Inflammatory macrophage (primary cell): ENCODE measurements at regions not wholly inside any gene's neighbourhood (a gene's known extent, or its start where the extent isn't known, plus 50 kb on each side); places are given as distances from the start of the nearest gene placed in this dataset.
"Not testable (repeated sequence)": the region's sequence is repeated elsewhere in the genome, so short reads cannot be mapped to it uniquely, and the experiment has no call there.

Experiments
- DNase-seq, 2 donors: peaks; one replicate each; pipeline ENCODE4 v3.0.0-alpha.2; 2020 to 2022

DNA sequence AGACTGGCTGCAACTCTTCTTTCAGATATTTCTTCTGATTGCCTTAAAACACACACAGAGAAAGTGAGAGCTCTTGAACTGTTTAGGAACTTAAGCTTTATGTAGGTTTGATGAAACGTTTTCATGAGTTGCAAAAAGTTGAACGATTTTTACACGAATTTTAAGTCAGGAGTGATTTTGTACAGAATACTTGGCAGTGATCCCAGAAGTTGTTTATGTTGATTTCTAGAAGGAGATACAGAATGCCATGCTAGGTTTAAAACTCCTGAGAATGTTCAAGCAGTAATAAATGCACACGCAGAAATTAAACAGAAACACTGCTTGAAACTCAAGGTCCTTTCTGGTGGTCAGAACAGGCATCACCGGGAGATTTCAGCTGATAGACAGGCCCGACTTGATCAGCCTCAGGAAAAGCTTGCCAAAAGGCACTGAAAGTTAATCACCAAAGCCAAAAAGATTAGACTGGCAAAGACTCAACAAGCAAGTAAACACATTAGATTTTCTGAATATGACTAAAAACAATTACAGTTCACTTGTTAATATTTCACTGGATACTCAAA, 123.1 kb downstream of the SOCS6 start:
- DNase-seq, result no peak

GRCh38 chr18:70411307-70411706, 122.5 kb downstream of the SOCS6 start:
- no peak for DNase-seq

DNA sequence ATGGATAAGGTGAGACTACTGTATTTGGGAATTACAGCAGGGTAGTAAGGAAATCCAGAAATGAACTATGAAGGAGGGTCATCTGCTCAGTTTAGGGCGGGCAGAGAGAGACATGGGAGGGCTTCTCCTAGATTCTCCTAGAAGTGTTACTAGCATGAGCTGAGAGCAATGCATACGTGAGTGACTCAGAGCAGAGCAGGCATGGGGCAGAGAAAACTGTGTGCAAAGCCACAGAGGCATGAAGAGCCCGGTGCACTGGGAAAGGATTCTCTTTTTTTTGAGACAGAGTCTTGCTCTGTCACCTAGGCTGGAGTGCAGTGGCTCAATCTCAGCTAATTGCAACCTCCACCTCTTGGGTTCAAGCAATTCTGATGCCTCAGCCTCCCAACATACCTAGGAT, 116.2 kb downstream of the SOCS6 start:
- no peak for DNase-seq

GRCh38 chr18:70400476-70400875, 111.6 kb downstream of the SOCS6 start:
- no peak for DNase-seq

- no peak for DNase-seq
These were observed 109.2 kb downstream of the SOCS6 start for GRCh38 chr18:70398076-70398475.

DNA sequence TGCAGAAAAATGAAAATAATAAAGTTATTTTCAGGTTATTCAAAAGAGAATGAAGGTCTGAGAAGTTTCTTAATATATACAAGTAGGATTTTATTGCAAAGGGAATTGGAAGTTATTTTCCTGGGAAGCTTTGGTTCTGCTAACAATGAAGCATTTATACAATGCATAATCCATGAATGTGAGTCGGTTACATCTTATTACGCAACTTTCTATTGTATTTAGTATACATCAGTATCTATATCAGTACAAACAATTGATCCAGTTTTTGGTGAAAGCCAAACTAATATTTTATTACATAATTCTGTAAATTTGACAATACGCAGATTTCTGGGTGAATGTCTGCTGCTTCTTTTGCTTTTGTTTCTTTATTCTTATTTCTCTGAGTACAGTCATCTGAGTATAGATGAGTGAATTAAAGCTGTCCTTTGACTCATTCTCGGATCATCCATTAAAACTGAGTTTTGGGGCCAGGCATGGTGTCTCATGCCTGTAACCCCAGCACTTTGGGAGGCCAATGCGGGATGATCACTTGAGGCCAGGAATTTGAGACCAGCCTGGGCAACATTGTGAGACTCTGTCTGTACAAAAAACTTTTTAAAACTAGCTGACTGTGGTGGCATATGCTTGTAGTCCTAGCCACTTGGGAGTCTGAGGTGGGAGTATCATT, 108.5 kb downstream of the SOCS6 start:
- no peak for DNase-seq

GRCh38 chr18:70395771-70396170, 106.9 kb downstream of the SOCS6 start:
- not testable (repeated sequence) for DNase-seq

GRCh38 chr18:70394672-70395071, 105.8 kb downstream of the SOCS6 start:
- no peak for DNase-seq

- DNase-seq, result no peak
These were observed 101.7 kb downstream of the SOCS6 start for GRCh38 chr18:70390371-70391090.

DNA sequence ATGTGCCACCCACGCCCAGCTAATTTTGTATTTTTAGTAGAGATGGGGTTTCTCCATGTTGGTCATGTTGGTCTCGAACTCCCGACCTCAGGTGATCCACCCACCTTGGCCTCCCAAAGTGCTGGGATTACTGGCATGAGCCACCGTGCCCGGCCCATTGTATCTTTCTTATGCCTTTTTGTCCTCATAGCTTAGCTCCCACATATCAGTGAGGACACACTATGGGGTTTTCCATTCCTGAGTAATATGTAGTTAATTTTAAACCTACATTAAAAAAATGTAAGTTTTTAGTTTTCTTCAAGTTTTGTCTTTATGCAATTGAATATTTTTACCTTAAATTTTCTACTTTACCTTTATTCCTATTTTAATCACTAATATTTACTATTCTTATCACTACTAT, 100.2 kb downstream of the SOCS6 start:
- not testable (repeated sequence) for DNase-seq

DNA sequence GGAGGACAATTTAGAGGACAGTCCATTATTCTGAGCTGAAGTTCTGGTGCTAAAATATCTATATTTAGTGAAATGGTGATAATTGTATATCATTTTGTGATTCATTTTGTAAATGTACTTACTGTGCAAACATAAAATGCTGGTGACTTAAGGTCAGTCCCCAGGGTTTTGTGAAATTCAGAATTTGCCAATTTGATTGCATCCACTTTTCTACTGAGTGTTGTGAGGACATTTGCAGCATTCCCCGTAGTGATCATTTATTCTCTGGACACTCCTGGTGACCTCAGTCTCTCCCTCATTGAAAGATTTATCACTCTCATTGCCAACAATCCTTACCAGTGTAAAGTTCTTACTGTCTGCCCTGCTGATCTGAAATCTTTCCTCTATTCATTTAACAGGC, 98.2 kb downstream of the SOCS6 start:
- no peak for DNase-seq

- DNase-seq, result no peak
These were observed 97.7 kb downstream of the SOCS6 start for GRCh38 chr18:70386582-70386981.

DNA sequence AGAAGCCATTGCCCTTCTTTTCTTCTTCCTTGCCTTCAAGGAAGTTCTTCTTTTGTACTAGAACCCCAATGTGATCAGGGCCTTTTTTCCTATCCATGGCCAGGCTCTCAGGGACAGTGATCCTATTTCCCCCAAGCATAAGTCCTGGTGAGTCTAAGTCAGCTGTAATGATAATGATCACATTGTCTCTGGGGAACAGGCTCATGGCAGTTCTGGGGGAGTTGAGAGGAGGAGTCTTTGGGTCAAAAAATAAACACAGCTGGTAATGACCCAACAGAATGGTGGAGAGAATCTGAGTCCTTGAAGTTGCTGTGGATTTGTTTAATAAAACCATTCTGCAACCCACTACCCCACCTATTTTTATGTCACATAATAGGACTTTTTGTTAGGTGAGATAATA, 96.6 kb downstream of the SOCS6 start:
- DNase-seq, result no peak

DNA sequence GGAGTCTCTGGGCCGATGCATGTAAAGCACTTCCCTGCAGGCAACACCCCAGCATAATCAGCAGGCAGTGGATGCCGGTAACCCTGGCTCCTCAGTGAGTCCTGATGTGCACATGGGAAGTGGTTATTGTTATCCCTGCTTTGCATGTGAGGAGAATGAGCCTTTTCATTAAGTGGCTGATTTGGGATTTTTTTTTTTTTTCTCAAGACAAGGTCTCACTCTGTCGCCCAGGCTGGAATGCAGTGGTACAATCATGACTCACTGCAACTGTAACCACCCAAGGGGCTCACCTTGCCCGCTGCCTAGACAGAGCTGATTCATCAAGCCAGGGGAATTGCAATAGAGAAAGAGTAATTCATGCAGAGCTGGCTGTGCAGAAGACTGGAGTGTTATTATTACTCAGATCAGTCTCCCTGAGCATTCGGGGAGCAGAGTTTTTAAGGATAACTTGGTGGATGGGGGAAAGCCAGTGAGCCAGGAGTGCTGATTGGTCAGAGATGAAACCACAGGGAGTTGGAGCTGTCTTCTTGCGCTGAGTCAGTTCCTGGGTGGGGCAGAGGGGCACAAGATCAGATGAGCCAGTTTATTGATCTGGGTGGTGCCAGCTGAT, 95.4 kb downstream of the SOCS6 start:
- no peak for DNase-seq

- no peak for DNase-seq
These were observed 94.3 kb downstream of the SOCS6 start for GRCh38 chr18:70382992-70383717.

DNA sequence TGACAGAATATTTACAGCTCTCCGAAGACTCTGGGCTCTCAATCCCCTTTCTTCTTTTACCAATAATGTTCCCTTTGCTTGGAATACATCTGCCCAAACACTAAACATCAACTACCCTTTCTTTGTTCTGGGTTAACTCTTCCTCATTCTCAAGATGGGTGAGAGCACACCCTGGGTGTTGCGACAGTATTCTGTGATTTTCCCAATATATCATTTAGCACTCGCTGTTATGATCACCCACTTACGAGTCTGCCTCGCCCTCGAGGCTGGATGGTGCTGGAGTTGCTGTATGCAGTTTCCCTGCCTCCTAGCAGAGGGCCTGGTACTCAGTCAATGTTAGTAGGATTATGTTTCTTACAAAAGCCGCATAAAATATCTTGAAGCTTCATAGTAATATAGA, 93.2 kb downstream of the SOCS6 start:
- DNase-seq, result peak; percentile 77 to 87

DNA sequence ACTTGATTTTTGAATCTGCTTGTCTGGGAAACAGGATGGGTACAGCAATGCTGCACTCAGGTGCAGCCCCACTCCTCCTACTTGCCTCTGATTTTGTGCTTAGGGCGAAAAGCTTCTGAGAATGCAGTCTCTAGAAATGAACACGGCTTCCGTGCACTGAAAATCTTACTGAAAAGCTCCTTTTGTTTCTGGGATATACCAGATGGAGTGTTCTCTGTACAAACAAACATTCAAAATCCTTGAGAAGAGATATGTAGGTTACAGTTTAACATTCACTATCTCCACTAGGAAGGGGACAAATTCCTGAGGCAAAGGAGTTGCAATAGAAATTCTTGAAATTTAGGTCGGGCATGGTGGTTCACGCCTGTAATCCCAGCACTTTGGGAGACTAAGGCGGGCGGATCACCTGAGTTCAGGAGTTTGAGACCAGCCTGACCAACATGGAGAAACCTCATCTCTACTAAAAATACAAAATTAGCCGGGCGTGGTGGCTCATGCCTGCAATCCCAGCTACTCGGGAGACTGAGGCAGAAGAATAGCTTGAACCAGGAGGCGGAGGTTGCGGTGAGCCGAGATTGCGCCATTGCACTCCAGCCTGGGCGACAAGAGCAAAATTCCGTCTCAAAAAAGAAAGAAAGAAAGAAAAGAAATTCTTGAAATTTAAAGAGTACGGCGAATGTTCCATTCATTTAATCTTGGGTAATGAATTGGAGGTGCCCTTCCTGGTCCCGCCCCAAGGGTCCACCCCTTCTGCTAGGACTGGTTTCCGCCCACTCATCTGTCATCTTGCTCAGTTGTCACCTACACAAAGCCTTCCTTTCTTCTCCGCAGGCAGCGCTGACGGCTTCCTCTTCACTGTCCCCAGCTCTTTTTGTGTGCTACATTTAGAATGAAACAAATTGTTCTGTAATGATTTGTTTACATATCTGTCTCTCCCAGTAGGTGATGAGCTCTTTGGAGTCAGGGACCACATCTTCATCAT, 92.4 kb downstream of the SOCS6 start:
- peak; percentile 54 to 70 for DNase-seq
